NCI-H1436 treated with DMSO at 0.1 percent for 48 hours (cell line): ENCODE measurements at regions not wholly inside any gene's neighbourhood (a gene's known extent, or its start where the extent isn't known, plus 50 kb on each side); places are given as distances from the start of the nearest gene placed in this dataset.
"Not testable (repeated sequence)": the region's sequence is repeated elsewhere in the genome, so short reads cannot be mapped to it uniquely, and the experiment has no call there.

Experiments
- DNase-seq: peaks from one replicate; lab custom pipeline; 2025; lab: John Stamatoyannopoulos, UW

- no peak for DNase-seq
Observed at GRCh38 chr13:42398533-42398932, 126.6 kb downstream of the AKAP11 start.

DNA sequence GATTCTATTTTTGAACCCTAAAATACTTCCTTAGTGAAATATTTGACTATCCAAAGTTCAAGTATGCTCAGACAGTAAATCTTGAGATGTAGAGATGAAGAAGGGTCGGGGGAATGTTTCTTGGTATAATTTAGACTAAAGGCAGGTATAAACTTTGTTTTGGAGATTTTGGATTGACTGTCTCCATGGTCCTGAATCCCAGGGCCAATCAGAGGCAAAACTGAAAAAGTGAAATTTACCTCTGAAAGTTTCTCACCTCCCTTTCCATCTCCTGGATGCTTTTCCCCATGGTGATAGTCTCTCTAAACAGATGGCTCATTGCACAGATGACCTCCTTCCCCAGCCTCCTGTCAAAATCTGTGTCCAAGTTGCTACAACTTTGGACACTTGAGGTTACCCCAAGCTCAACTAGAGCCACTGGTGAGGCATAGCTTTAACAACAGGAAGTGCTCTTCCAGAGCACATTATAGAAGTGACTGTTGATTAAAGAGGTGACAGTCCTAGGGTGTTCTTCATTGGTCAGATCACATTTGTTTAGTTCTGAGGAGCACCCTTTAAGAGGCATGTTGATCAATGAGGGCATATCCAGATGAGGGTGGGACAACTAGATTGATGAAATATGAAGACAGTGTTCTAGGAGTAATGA is 128.4 kb downstream of the AKAP11 start:
- no peak for DNase-seq

GRCh38 chr13:42401376-42401775 is 129.4 kb downstream of the AKAP11 start:
- DNase-seq: no peak

- DNase-seq: no peak
Observed at GRCh38 chr13:42405665-42406390, 133.9 kb downstream of the AKAP11 start.

DNA sequence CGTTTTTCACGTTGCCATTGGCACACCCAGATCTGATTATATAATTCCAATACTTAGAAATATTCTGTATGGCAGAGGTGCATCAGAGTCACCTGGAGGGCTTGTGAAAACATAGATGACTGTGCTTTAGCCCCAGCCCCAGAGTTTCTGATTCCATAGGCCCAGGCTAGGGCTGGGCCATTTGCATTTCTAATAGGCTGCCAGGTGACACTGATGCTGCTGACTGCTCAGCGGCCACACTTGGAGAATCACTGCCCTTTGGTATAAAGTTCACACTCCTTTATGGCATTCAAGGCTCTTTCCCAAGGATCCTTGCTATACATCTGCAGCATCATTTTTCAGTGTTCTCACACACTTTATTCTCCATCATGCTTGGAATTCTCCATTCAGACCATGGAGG is 137.1 kb downstream of the AKAP11 start:
- no peak for DNase-seq

GRCh38 chr13:42409551-42409950 is 137.6 kb downstream of the AKAP11 start:
- DNase-seq: no peak

- no peak for DNase-seq
Observed at GRCh38 chr13:42412812-42413483, 141.0 kb downstream of the AKAP11 start.

- no peak for DNase-seq
Observed at GRCh38 chr13:42413484-42413815, 141.5 kb downstream of the AKAP11 start.

DNA sequence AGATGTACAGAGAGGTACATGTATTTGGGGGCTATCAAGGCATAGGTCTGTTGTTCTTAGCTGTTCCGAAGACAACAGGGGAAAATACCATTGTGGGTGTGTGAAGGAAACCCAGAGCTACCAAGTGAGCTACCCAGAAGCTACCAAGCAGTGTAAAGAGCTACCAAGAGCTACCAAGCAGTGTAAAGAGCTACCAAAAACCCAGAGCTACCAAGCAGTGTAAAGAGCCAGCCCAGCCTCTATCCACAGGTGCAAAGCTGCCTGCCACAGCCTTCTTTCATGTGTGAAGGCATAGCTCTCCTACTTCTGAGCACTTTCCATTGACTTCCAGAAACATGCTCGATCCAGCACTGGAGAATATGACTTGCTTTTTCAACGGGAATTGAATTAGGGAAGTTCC is 145.7 kb downstream of the AKAP11 start:
- no peak for DNase-seq

DNA sequence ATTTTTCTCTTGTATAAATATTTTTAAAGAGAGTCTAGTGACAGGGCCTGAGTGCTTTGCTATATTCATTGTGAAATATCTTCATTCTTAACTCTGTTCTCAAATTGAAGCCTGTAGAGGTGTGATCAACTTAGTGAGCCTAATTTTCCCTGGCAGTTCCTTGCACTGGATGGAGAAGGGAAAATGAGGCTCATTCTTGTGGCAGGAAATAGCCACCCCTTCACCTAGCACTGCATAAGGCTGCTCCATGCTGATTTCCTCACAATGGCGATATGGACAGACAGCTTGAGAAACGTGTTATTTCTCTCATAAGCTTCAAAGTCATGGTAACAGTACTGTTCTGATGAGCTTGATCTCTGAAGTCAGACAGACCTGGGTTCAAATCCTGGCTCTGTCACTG is 146.2 kb downstream of the AKAP11 start:
- no peak for DNase-seq

GRCh38 chr13:42420304-42420703 is 148.4 kb downstream of the AKAP11 start:
- DNase-seq: no peak

- DNase-seq: no peak
Observed at GRCh38 chr13:42422681-42423080, 150.7 kb downstream of the AKAP11 start.

GRCh38 chr13:42424182-42424581 is 149.8 kb upstream of the TNFSF11 start:
- no peak for DNase-seq

GRCh38 chr13:42445354-42445753 is 128.6 kb upstream of the TNFSF11 start:
- no peak for DNase-seq

- not testable (repeated sequence) for DNase-seq
Observed at GRCh38 chr13:42446597-42446996, 127.4 kb upstream of the TNFSF11 start.

DNA sequence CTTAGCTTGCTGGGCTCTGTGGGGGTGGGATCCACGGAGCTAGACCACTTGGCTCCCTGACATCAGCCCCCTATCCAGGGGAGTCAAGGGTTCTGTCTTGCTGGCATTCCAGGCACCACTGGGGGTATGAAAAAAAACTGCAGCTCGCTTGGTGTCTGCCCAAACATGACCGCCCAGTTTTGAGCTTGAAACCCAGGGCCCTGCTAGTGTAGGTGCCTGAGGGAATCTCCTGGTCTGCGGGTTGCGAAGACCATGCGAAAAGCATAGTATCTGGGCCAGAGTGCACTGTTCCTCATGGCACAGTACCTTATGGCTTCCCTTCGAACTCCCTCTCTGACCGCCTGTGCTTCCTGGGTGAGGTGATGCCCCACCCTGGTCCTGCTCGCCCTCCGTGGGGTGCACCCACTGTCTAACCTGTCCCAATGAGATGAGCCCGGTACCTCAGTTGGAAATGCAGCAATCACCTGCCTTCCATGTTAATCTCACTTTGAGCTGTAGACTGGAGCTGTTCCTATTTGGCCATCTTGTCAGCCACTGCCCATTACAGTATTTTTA is 120.8 kb upstream of the TNFSF11 start:
- no peak for DNase-seq

DNA sequence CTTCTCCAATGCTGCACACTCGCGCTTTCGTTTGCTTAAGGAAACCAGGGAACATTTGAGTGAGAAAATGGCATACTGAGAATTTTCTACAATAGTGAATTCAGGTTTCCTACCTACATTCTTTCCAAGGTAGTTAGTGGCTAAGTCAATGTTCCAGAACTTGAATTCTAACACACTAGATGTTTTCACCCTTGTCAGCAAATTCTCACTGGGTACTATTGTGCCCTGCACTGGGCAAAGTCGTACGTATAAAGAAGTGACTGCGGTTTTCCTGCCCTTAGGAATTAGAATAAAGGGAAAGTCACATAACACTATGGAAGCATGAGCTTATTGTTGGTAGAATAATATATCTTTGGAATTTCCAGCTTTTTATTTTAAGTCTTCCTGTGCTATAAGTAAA is 119.2 kb upstream of the TNFSF11 start:
- no peak for DNase-seq

GRCh38 chr13:42458193-42458592 is 115.8 kb upstream of the TNFSF11 start:
- no peak for DNase-seq

DNA sequence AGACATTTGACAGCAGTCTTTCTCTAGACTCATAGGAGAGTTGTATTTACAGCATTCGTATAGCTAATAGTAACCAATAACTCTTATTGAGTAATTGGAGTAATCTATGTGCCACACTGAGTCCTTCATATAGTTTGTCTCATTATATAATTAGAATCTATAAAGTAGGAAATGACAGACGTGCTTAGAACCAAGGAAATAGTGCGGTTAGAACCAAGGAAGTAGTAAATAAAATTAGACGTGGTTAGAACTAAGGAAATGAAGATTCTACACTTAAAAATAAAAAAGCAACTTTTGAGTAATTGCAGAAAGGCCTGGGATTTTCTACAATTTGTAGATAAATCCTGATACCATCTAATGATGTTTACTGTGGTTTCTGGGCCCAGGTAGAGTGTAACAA is 107.8 kb upstream of the TNFSF11 start:
- no peak for DNase-seq

DNA sequence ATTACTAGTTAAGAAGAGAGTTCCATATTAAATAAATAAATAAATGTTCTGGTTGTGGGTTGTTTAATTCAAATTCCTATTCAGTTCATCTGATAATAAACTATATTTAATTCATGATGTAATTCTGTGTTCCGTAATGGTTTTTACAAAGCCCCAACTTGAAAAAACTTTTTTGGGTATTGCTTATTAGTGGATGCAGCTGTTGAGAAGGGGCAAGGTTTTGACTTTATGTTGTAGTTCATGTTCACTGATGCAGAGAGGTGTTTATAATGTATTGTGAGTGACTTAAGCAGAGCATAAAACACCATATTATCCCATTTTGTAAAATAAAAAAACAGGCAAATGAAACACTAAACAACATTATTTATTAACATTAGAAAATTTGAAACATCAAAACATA is 107.3 kb upstream of the TNFSF11 start:
- DNase-seq: no peak

DNA sequence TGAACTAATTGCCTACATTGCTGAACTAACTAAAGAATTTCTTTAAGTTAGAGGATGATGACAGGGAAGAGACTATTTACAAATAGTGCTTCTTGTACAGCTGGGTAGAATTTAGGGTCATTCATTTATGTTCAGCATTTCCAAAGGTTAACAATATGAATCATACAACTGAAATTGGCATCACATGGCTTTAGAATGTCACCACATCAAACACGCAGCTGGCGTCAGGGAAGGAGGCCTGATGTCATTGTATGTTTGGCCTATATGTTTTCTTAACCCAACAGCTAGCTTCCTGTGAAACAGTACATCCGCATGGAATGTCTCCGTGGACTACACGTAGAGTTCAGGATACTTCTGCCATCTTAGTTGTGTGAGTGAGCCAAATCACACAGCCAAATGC is 99.0 kb upstream of the TNFSF11 start:
- no peak for DNase-seq

GRCh38 chr13:42477596-42478190 is 96.3 kb upstream of the TNFSF11 start:
- no peak for DNase-seq
